GM12878 (cell line): ENCODE measurements at regions not wholly inside any gene's neighbourhood (a gene's known extent, or its start where the extent isn't known, plus 50 kb on each side); places are given as distances from the start of the nearest gene placed in this dataset.

Source experiments
- ATAC-seq: fragments of 200-7000 bp; cut with Tn5 transposase; 3 replicates; pipeline ENCODE4 v1.9.1; 2020; ENCODE audit warnings: mild to moderate bottlenecking, moderate library complexity
- BruUV-seq: library from RNA; stranded (reverse); fragments of 400-500 nt; replicated peaks from 2 replicates; lab custom pipeline; 2021; lab: Mats Ljungman, UMichigan
- CTCF ChIA-PET: fragments of 300-600 bp; sonication (Branson Sonifier 250); formaldehyde crosslinking; extraction: SDS; loops from one replicate; lab custom pipeline; 2021; ENCODE audit warnings: inconsistent platforms; lab: Yijun Ruan, JAX
- POLR2A ChIA-PET: fragments of 350-600 bp; formaldehyde crosslinking; extraction: SDS; loops from one replicate; lab custom pipeline; 2021; ENCODE audit warnings: inconsistent platforms; lab: Charles Lee
- RAD21 ChIA-PET: fragments of 300-600 bp; sonication (Branson Sonifier 250); formaldehyde crosslinking; loops from one replicate; lab custom pipeline; 2023; ENCODE audit warnings: antibody characterized with exemption; ENCODE audit not compliant: unreplicated experiment; lab: Charles Lee
- SMC1A ChIA-PET: fragments of 300-600 bp; sonication (Branson Sonifier 250); formaldehyde crosslinking; loops from one replicate; lab custom pipeline; 2023; ENCODE audit not compliant: unreplicated experiment, uncharacterized antibody; lab: Charles Lee
- DNase-seq: peaks from one replicate; pipeline ENCODE4 v3.0.0-alpha.2; 2011; ENCODE audit warnings: low read depth, low spot score
- FAIRE-seq: peaks from 3 replicates; lab custom pipeline; 2011; peaks lifted over from hg19 to GRCh38; lab: Jason Lieb, UNC
- H2AFZ ChIP-seq: 2 replicates; pipeline ENCODE4 v1.6.0; 2011; ENCODE audit warnings: low read depth, low read length, control low read depth; ENCODE audit not compliant: control insufficient read depth
- H3K27ac ChIP-seq: 2 replicates; pipeline ENCODE4 v1.5.1; 2011; ENCODE audit warnings: control low read depth; ENCODE audit not compliant: control insufficient read depth, insufficient read depth
- H3K27me3 ChIP-seq, 2 experiments: replicated peaks in 1 of 2; 2 replicates each; pipeline versions ENCODE4 v1.6.0 to v1.6.1; 2011; ENCODE audit warnings: low read length in 1 of 2; ENCODE audit not compliant: control insufficient read depth in 2 of 2, insufficient read depth in 2 of 2
- H3K36me3 ChIP-seq, 2 experiments: 2 replicates each; pipeline ENCODE4 v1.5.1; 2011; ENCODE audit warnings: low read length in 1 of 2; ENCODE audit not compliant: control insufficient read depth in 2 of 2, insufficient read depth in 2 of 2
- H3K4me1 ChIP-seq: 2 replicates; pipeline ENCODE4 v1.6.1; 2011; ENCODE audit warnings: mild to moderate bottlenecking, low read length, moderate library complexity, mixed read lengths; ENCODE audit not compliant: control insufficient read depth, insufficient read depth
- H3K4me2 ChIP-seq: 2 replicates; pipeline ENCODE4 v1.6.0; 2011; ENCODE audit warnings: control low read depth; ENCODE audit not compliant: control insufficient read depth, insufficient read depth
- H3K4me3 ChIP-seq: fragments of 200-600 bp; sonication (generic); 2 replicates; pipeline ENCODE4 v1.5.1; 2016
- H3K79me2 ChIP-seq: 2 replicates; pipeline ENCODE4 v1.6.0; 2011; ENCODE audit warnings: low read length; ENCODE audit not compliant: control insufficient read depth, insufficient read depth
- H3K9ac ChIP-seq: 2 replicates; pipeline ENCODE4 v1.8.0; 2011; ENCODE audit warnings: low read length, control low read depth, mixed read lengths; ENCODE audit not compliant: control insufficient read depth, insufficient read depth
- H3K9me3 ChIP-seq: replicated peaks from 3 replicates; pipeline ENCODE4 v1.5.1; 2011; ENCODE audit warnings: mild to moderate bottlenecking, low read length; ENCODE audit not compliant: control insufficient read depth, insufficient read depth
- H4K20me1 ChIP-seq: 2 replicates; pipeline ENCODE4 v1.6.0; 2011; ENCODE audit not compliant: control insufficient read depth, insufficient read depth
- BACH1 ChIP-seq: fragments of 450-650 bp; IDR thresholded peaks from 2 replicates; pipeline ENCODE4 v1.6.1; 2017; ENCODE audit warnings: mild to moderate bottlenecking, borderline replicate concordance
- CBX3 ChIP-seq: fragments of 200-600 bp; sonication (generic); IDR thresholded peaks from 2 replicates; pipeline ENCODE4 v1.6.1; 2016; ENCODE audit warnings: low read depth, borderline replicate concordance
- CHD4 ChIP-seq: fragments of 200-600 bp; sonication (generic); IDR thresholded peaks from 2 replicates; pipeline ENCODE4 v1.6.1; 2016; ENCODE audit warnings: mild to moderate bottlenecking
- IKZF2 ChIP-seq, 2 experiments: fragments of 450-650 bp; IDR thresholded peaks; 2 replicates each; pipeline ENCODE4 v1.6.1; 2017; ENCODE audit warnings: mild to moderate bottlenecking in 2 of 2, moderate library complexity in 2 of 2
- KLF5 ChIP-seq: fragments of 450-650 bp; IDR thresholded peaks from 2 replicates; pipeline ENCODE4 v1.6.1; 2014; ENCODE audit warnings: mild to moderate bottlenecking; ENCODE audit not compliant: partially characterized antibody
- MEF2B ChIP-seq: fragments of 450-650 bp; IDR thresholded peaks from 2 replicates; pipeline ENCODE4 v1.6.1; 2018; ENCODE audit warnings: mild to moderate bottlenecking, moderate library complexity; ENCODE audit not compliant: partially characterized antibody, poor library complexity, severe bottlenecking
- MYB ChIP-seq: fragments of 150-350 bp; IDR thresholded peaks from 2 replicates; pipeline ENCODE4 v1.6.1; 2014; ENCODE audit warnings: mild to moderate bottlenecking, low read depth, low read length, borderline replicate concordance
- ZNF24 ChIP-seq: fragments of 450-650 bp; IDR thresholded peaks from 2 replicates; pipeline ENCODE4 v1.6.1; 2017; ENCODE audit warnings: antibody characterized with exemption, mild to moderate bottlenecking
- WGBS: methylation state at CpG from one replicate; pipeline ENCODE4 v1.1.6; 2016; ENCODE audit warnings: low lambda C conversion rate; ENCODE audit not compliant: insufficient replicate concordance, insufficient coverage; ENCODE audit errors: missing lambda C conversion rate; 5-methylcytosine and 5-hydroxymethylcytosine counted together
- in situ Hi-C: fragments of 300-500 bp; cut with MboI; formaldehyde crosslinking; loops from 9 replicates; pipeline ENCODE4 v1.14.3; 2018; ENCODE audit warnings: mixed read lengths
- intact Hi-C: fragments of 100-400 bp; cut with micrococcal nuclease; formaldehyde crosslinking; loops from one replicate; pipeline ENCODE4 v1.14.2; 2022; ENCODE audit not compliant: unreplicated experiment
- TF ChIP-seq, protein P1 (sequence below): fragments of 450-650 bp; conservative IDR thresholded peaks from 2 replicates; pipeline ENCODE4 v1.6.1; 2017; ENCODE audit warnings: mild to moderate bottlenecking, moderate library complexity

DNA sequence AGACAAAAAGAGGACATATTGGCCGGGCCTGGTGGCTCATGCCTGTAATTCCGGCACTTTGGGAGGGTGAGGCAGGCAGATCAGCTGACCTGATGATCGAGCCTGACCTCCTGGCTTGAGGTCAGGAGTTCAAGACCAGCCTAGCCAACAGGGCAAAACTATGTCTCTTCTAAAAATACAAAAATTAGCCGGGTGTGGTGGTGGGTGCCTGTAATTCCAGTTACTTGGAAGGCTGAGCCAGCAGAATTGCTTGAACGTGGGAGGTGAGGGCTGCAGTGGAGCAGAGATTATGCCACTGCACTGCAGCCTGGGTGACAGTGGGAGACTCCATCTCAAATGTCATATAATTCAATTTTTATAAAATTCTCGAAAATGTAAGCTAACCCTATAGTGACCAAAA, 84.5 kb downstream of the SEMA4F start:
- ChIA-PET SMC1A (no interaction called here), CTCF (no interaction called here), POLR2A (no interaction called here), RAD21 (no interaction called here)
- Histone ChIP-seq H3K4me1 (no peaks in the 10 kb centered on the region), H3K4me2 (no peak overlapping the region), H4K20me1 (no peaks in the 10 kb centered on the region; the same call in 1 of the 2 replicates), H3K27ac (no peak overlapping the region), H3K9me3 (no peaks in the 10 kb centered on the region; the same call in 2 of the 3 replicates), H2AFZ (no peak overlapping the region), H3K9ac (no peak overlapping the region), H3K27me3 (no peaks in the 10 kb centered on the region; a peak in 1 of 4 replicates), H3K36me3 (no peaks in the 10 kb centered on the region)
- in situ Hi-C loops (no loop called here), intact Hi-C loops (no loop called here)
- no peak for FAIRE-seq
- no peak for DNase-seq
- BruUV-seq: no TSS peak
- no peak for ATAC-seq
- WGBS: 10% methylated on average over 6 of the region's 6 CpGs
- TF ChIP-seq, protein P1, sequence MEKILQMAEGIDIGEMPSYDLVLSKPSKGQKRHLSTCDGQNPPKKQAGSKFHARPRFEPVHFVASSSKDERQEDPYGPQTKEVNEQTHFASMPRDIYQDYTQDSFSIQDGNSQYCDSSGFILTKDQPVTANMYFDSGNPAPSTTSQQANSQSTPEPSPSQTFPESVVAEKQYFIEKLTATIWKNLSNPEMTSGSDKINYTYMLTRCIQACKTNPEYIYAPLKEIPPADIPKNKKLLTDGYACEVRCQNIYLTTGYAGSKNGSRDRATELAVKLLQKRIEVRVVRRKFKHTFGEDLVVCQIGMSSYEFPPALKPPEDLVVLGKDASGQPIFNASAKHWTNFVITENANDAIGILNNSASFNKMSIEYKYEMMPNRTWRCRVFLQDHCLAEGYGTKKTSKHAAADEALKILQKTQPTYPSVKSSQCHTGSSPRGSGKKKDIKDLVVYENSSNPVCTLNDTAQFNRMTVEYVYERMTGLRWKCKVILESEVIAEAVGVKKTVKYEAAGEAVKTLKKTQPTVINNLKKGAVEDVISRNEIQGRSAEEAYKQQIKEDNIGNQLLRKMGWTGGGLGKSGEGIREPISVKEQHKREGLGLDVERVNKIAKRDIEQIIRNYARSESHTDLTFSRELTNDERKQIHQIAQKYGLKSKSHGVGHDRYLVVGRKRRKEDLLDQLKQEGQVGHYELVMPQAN: no peak
- TF ChIP-seq MYB: no peak
- TF ChIP-seq, all 136 proteins: peak for 0
- Histone ChIP-seq H3K4me3 (no peak overlapping the region), H3K79me2 (no peaks in the 10 kb centered on the region)

DNA sequence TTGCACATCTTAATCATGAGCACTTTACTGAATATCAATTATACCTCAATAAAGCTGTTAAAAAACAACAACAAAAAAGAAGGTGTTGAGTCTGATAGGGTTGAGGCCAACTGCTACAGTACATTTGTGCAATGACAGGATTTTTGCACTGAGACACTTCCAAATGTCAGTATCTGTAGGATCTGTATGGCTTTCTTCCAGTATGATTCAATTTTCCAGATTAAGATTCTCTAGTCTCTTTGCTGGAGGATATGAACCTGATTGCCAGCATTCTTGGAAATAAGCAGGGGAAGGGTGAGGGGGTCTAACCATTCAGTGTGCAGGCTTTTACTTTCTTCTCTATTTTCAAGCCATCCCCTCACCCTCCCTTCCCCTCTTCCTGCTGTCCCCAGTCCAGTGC, 85.1 kb downstream of the SEMA4F start:
- DNase-seq (no peak), ATAC-seq (no peak), FAIRE-seq (no peak)
- CTCF ChIA-PET: no interaction called here
- no peaks in the 10 kb centered on the region; the same call in 1 of the 2 replicates for H4K20me1 ChIP-seq
- no peak overlapping the region for H3K4me3 ChIP-seq
- no TSS peak for BruUV-seq
- no peaks in the 10 kb centered on the region for H3K4me1 ChIP-seq
- H3K36me3 ChIP-seq: no peaks in the 10 kb centered on the region
- SMC1A ChIA-PET: interaction anchor here (1.3 kb wide), 1 partner anchor 24 kb away, joined by 4 read pairs; no protein-coding TSS in a partner anchor
- no peak overlapping the region for H2AFZ ChIP-seq
- no peaks in the 10 kb centered on the region; a peak in 1 of 4 replicates for H3K27me3 ChIP-seq
- RAD21 ChIA-PET: no interaction called here
- in situ Hi-C loops (no loop called here), intact Hi-C loops (no loop called here)
- no peaks in the 10 kb centered on the region; the same call in 2 of the 3 replicates for H3K9me3 ChIP-seq
- no peak overlapping the region for H3K4me2 ChIP-seq
- no peak overlapping the region for H3K27ac ChIP-seq
- no peak for TF ChIP-seq IKZF2 (IDR thresholded peaks at IDR 0.05)
- no peak for TF ChIP-seq BACH1
- TF ChIP-seq KLF5: no peak
- TF ChIP-seq MEF2B: no peak
- no peak for TF ChIP-seq CHD4
- no peak for TF ChIP-seq CBX3
- TF ChIP-seq ZNF24: no peak
- POLR2A ChIA-PET: no interaction called here
- no peaks in the 10 kb centered on the region for H3K79me2 ChIP-seq
- no peak overlapping the region for H3K9ac ChIP-seq
